H1 (cell line): ENCODE measurements at regions not wholly inside any gene's neighbourhood (a gene's known extent, or its start where the extent isn't known, plus 50 kb on each side); places are given as distances from the start of the nearest gene placed in this dataset.

ENCODE experiments used
- CTCF ChIA-PET: fragments of 300-600 bp; sonication (Branson Sonifier 250); formaldehyde crosslinking; loops from one replicate; lab custom pipeline; 2021; ENCODE audit not compliant: partially characterized antibody; lab: Charles Lee
- POLR2A ChIA-PET: fragments of 300-600 bp; sonication (Branson Sonifier 250); formaldehyde crosslinking; loops from one replicate; lab custom pipeline; 2021; ENCODE audit warnings: inconsistent platforms; ENCODE audit not compliant: partially characterized antibody; lab: Charles Lee
- DNase-seq, 2 experiments: peaks; one replicate each; pipeline versions ENCODE4 v3.0.0 to v3.0.0-alpha.2; 2010 to 2022; ENCODE audit warnings: low spot score in 2 of 2, low read depth in 1 of 2, mixed read lengths in 1 of 2
- FAIRE-seq: peaks from 2 replicates; lab custom pipeline; 2011; peaks lifted over from hg19 to GRCh38; lab: Jason Lieb, UNC
- H2AFZ ChIP-seq: 2 replicates; pipeline ENCODE4 v1.8.1; 2012; ENCODE audit warnings: low read length, inconsistent platforms
- H2AK5ac ChIP-seq: 2 replicates; pipeline ENCODE4 v1.6.1; 2013; ENCODE audit warnings: low read depth, low read length
- H2BK120ac ChIP-seq: replicated peaks from 2 replicates; pipeline ENCODE3; 2013; ENCODE audit warnings: low read depth, low read length, inconsistent platforms
- H2BK12ac ChIP-seq: 2 replicates; pipeline ENCODE4 v1.6.1; 2013; ENCODE audit warnings: low read depth, low read length
- H2BK15ac ChIP-seq: 2 replicates; pipeline ENCODE4 v1.6.1; 2013; ENCODE audit warnings: low read length
- H2BK20ac ChIP-seq: 2 replicates; pipeline ENCODE4 v1.6.1; 2013; ENCODE audit warnings: low read length
- H2BK5ac ChIP-seq: 2 replicates; pipeline ENCODE4 v1.6.1; 2013; ENCODE audit warnings: low read depth, low read length
- H3K14ac ChIP-seq: 2 replicates; pipeline ENCODE4 v1.6.1; 2013; ENCODE audit warnings: inconsistent platforms; ENCODE audit not compliant: insufficient read length
- H3K18ac ChIP-seq: 2 replicates; pipeline ENCODE4 v1.6.1; 2013; ENCODE audit warnings: low read length; ENCODE audit errors: extremely low read depth
- H3K23ac ChIP-seq: 2 replicates; pipeline ENCODE4 v1.6.1; 2013; ENCODE audit warnings: inconsistent platforms; ENCODE audit not compliant: insufficient read length
- H3K23me2 ChIP-seq: 2 replicates; pipeline ENCODE4 v1.6.1; 2013; ENCODE audit warnings: low read depth, low read length
- H3K27ac ChIP-seq: 2 replicates; pipeline ENCODE4 v1.6.1; 2011; ENCODE audit warnings: low read depth, low read length, inconsistent platforms
- H3K27me3 ChIP-seq, 4 experiments: replicated peaks in 1 of 4; 1 replicate in 1 of 4; 2 replicates in 3 of 4; pipeline versions ENCODE4 v1.6.1 to v1.8.1; 2011 to 2013; ENCODE audit warnings: low read length in 3 of 4, mild to moderate bottlenecking in 3 of 4, inconsistent platforms in 2 of 4, mixed read lengths in 2 of 4, moderate library complexity in 1 of 4; ENCODE audit not compliant: control insufficient read depth in 3 of 4, insufficient read depth in 3 of 4; ENCODE audit errors: extremely low read depth in 1 of 4
- H3K36me3 ChIP-seq, 4 experiments: 2 replicates each; pipeline versions ENCODE4 v1.6.1 to v1.8.1; 2011 to 2013; ENCODE audit warnings: mild to moderate bottlenecking in 4 of 4, low read length in 3 of 4, moderate library complexity in 2 of 4, control low read depth in 1 of 4, inconsistent platforms in 1 of 4; ENCODE audit not compliant: insufficient read depth in 4 of 4, control insufficient read depth in 2 of 4
- H3K4ac ChIP-seq: replicated peaks from 2 replicates; pipeline ENCODE3; 2013; ENCODE audit warnings: low read length, low read depth, mixed read lengths, inconsistent platforms; ENCODE audit not compliant: insufficient read length
- H3K4me1 ChIP-seq, 4 experiments: replicated peaks in 1 of 4; 1 replicate in 1 of 4; 2 replicates in 3 of 4; pipeline versions ENCODE4 v1.6.1 to v1.8.1; 2011 to 2013; ENCODE audit warnings: low read length in 3 of 4, inconsistent platforms in 2 of 4, mixed read lengths in 1 of 4; ENCODE audit not compliant: insufficient read depth in 4 of 4, control insufficient read depth in 3 of 4
- H3K4me2 ChIP-seq, 2 experiments: 2 replicates each; pipeline versions ENCODE4 v1.6.1 to v1.8.1; 2011 to 2013; ENCODE audit warnings: low read depth in 2 of 2, low read length in 2 of 2, control low read depth in 1 of 2, inconsistent platforms in 1 of 2, mild to moderate bottlenecking in 1 of 2; ENCODE audit not compliant: insufficient read depth in 1 of 2
- H3K4me3 ChIP-seq, 4 experiments: fragments of 200-600, 300-600 bp in 1 of 4; sonication (generic), shearing (Covaris generic), sonication (Bioruptor Twin) in 1 of 4; 2 replicates each; pipeline versions ENCODE4 v1.5.1 to v1.8.1; 2011 to 2016; ENCODE audit warnings: low read length in 4 of 4, low read depth in 3 of 4, control low read depth in 2 of 4, inconsistent platforms in 2 of 4, mild to moderate bottlenecking in 2 of 4, mixed read lengths in 1 of 4, moderate library complexity in 1 of 4; ENCODE audit not compliant: insufficient read depth in 2 of 4; ENCODE audit errors: extremely low read depth in 1 of 4
- H3K56ac ChIP-seq: replicated peaks from 2 replicates; pipeline ENCODE3; 2013; ENCODE audit warnings: low read depth, mild to moderate bottlenecking, mixed read lengths, low read length, inconsistent platforms; ENCODE audit not compliant: insufficient read length
- H3K79me1 ChIP-seq: 2 replicates; pipeline ENCODE4 v1.6.1; 2013; ENCODE audit warnings: low read depth, low read length, control low read depth
- H3K79me2 ChIP-seq, 2 experiments: 2 replicates each; pipeline versions ENCODE4 v1.6.1 to v1.8.1; 2012 to 2013; ENCODE audit warnings: low read length in 2 of 2, mild to moderate bottlenecking in 2 of 2, inconsistent platforms in 1 of 2; ENCODE audit not compliant: insufficient read depth in 2 of 2, control insufficient read depth in 1 of 2
- H3K9ac ChIP-seq, 4 experiments: replicated peaks in 1 of 4; 1 replicate in 1 of 4; 2 replicates in 3 of 4; pipeline versions ENCODE4 v1.6.1 to v1.8.1; 2011 to 2013; ENCODE audit warnings: low read depth in 3 of 4, low read length in 3 of 4, control low read depth in 2 of 4, mild to moderate bottlenecking in 2 of 4, moderate library complexity in 2 of 4, inconsistent platforms in 1 of 4; ENCODE audit errors: extremely low read depth in 1 of 4
- H3K9me3 ChIP-seq, 2 experiments: 2 replicates each; pipeline versions ENCODE4 v1.6.1 to v1.8.1; 2012 to 2013; ENCODE audit warnings: mild to moderate bottlenecking in 2 of 2, moderate library complexity in 2 of 2, control low read depth in 1 of 2, inconsistent platforms in 1 of 2, low read depth in 1 of 2, low read length in 1 of 2, mixed read lengths in 1 of 2; ENCODE audit not compliant: insufficient read depth in 2 of 2
- H4K20me1 ChIP-seq, 2 experiments: replicated peaks in 1 of 2; 2 replicates each; pipeline versions ENCODE3 to v1.8.1; 2011 to 2013; ENCODE audit warnings: inconsistent platforms in 2 of 2, low read length in 2 of 2, mild to moderate bottlenecking in 1 of 2; ENCODE audit not compliant: insufficient read depth in 2 of 2, control insufficient read depth in 1 of 2
- H4K5ac ChIP-seq: 2 replicates; pipeline ENCODE4 v1.6.1; 2013; ENCODE audit warnings: low read length, low read depth, mixed read lengths, inconsistent platforms; ENCODE audit not compliant: insufficient read length
- H4K8ac ChIP-seq: 2 replicates; pipeline ENCODE4 v1.8.0; 2013; ENCODE audit warnings: mild to moderate bottlenecking, moderate library complexity, low read length, inconsistent platforms; ENCODE audit not compliant: insufficient read depth; ENCODE audit errors: extremely low read depth
- H4K91ac ChIP-seq: replicated peaks from 2 replicates; pipeline ENCODE3; 2013; ENCODE audit warnings: low read length, mixed read lengths, inconsistent platforms; ENCODE audit not compliant: insufficient read length
- CEBPB ChIP-seq: IDR thresholded peaks from 2 replicates; pipeline ENCODE4 v1.6.1; 2012; ENCODE audit warnings: low read depth, low read length
- CHD1 ChIP-seq: IDR thresholded peaks from 2 replicates; pipeline ENCODE4 v1.6.1; 2012; ENCODE audit warnings: low read depth, low read length, improper control_type of control experiment
- EP300 ChIP-seq, 2 experiments: IDR thresholded peaks; 1 replicate in 1 of 2; 2 replicates in 1 of 2; pipeline ENCODE4 v1.6.1; 2011 to 2012; ENCODE audit warnings: low read depth in 2 of 2, low read length in 2 of 2, mild to moderate bottlenecking in 2 of 2, borderline replicate concordance in 1 of 2, inconsistent platforms in 1 of 2, moderate library complexity in 1 of 2
- FOSL1 ChIP-seq: IDR thresholded peaks from 2 replicates; pipeline ENCODE4 v1.6.1; 2011; ENCODE audit warnings: mild to moderate bottlenecking, low read depth, low read length, moderate library complexity; ENCODE audit not compliant: insufficient read depth
- JUN ChIP-seq: IDR thresholded peaks from 2 replicates; pipeline ENCODE4 v1.6.1; 2011; ENCODE audit warnings: low read depth, mild to moderate bottlenecking, improper control_type of control experiment, low read length
- KDM1A ChIP-seq: fragments of 200-600, 300-600 bp; sonication (generic); IDR thresholded peaks from 2 replicates; pipeline ENCODE4 v1.7.1; 2016; ENCODE audit warnings: mild to moderate bottlenecking, low read length, borderline replicate concordance
- NANOG ChIP-seq: IDR thresholded peaks from 2 replicates; pipeline ENCODE4 v1.6.1; 2011; ENCODE audit warnings: low read length, low read depth, mild to moderate bottlenecking, inconsistent platforms; ENCODE audit not compliant: insufficient read depth, poor library complexity, severe bottlenecking
- PHF8 ChIP-seq: fragments of 200-600 bp; sonication (generic); conservative IDR thresholded peaks from 2 replicates; pipeline ENCODE4 v1.7.1; 2012; ENCODE audit warnings: low read depth, mild to moderate bottlenecking, inconsistent platforms, low read length, moderate library complexity
- SIX5 ChIP-seq: IDR thresholded peaks from 2 replicates; pipeline ENCODE4 v1.6.1; 2011; ENCODE audit warnings: mild to moderate bottlenecking, low read depth, low read length
- TAF7 ChIP-seq: optimal IDR thresholded peaks from 2 replicates; pipeline ENCODE3; 2011; ENCODE audit warnings: low read depth, mild to moderate bottlenecking, inconsistent platforms, low read length, moderate library complexity, borderline replicate concordance
- WGBS, 2 experiments: shearing (Covaris generic) in 1 of 2; methylation state at CpG; one replicate each; pipeline versions ENCODE4 v1.1.6 to v1.1.7; 2013 to 2015; ENCODE audit warnings: low lambda C conversion rate in 2 of 2, mixed read lengths in 2 of 2, inconsistent platforms in 1 of 2, low coverage in 1 of 2, missing lambda C conversion rate in 1 of 2; ENCODE audit not compliant: insufficient replicate concordance in 2 of 2, insufficient coverage in 1 of 2, insufficient read length in 1 of 2; ENCODE audit errors: extremely low coverage in 1 of 2, missing lambda C conversion rate in 1 of 2; 5-methylcytosine and 5-hydroxymethylcytosine counted together
- TF ChIP-seq, protein P1 (sequence below): IDR thresholded peaks from 2 replicates; pipeline ENCODE4 v1.6.1; 2012; ENCODE audit warnings: inconsistent platforms

GRCh38 chr6:122122202-122122601, 277.2 kb upstream of the HSF2 start:
- WGBS, 2 experiments = 92% methylated on average over 1 of the region's 1 CpG; no CpG with 5 or more reads in 1 of the 2 experiments
- no peak overlapping the region for H4K91ac ChIP-seq
- H2BK20ac ChIP-seq = no peak overlapping the region

More at GRCh38 chr6:122122202-122122601, 277.2 kb upstream of the HSF2 start:
- H3K14ac ChIP-seq = no peak overlapping the region
- no peak overlapping the region for H2BK12ac ChIP-seq
- H2BK15ac ChIP-seq = no peak overlapping the region
- no peaks in the 10 kb centered on the region for H3K27me3 ChIP-seq
- no peak overlapping the region for H2BK5ac ChIP-seq
- no peak overlapping the region for H3K9ac ChIP-seq
- no peak overlapping the region for H3K4ac ChIP-seq
- CTCF ChIA-PET = no interaction called here
- H3K27ac ChIP-seq = no peak overlapping the region
- H4K5ac ChIP-seq = no peak overlapping the region
- DNase-seq (no peak), FAIRE-seq (no peak)
- H3K9me3 ChIP-seq = no peaks in the 10 kb centered on the region
- no peak overlapping the region for H3K4me2 ChIP-seq
- TF ChIP-seq EP300 (IDR thresholded peaks at IDR 0.05; ENCODE audit: borderline replicate concordance in 1 of 2, low read depth in 2 of 2, low read length in 2 of 2) (no peak), CEBPB (no peak), JUN (no peak), PHF8 (no peak), SIX5 (no peak), FOSL1 (no peak), NANOG (no peak), CHD1 (no peak), KDM1A (no peak), TAF7 (no peak)
- TF ChIP-seq, protein P1, sequence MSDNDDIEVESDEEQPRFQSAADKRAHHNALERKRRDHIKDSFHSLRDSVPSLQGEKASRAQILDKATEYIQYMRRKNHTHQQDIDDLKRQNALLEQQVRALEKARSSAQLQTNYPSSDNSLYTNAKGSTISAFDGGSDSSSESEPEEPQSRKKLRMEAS = no peak
- H3K18ac ChIP-seq = no peak overlapping the region
- no peak overlapping the region for H3K4me3 ChIP-seq
- no peaks in the 10 kb centered on the region for H3K36me3 ChIP-seq
- no peaks in the 10 kb centered on the region for H3K79me2 ChIP-seq
- H2AFZ ChIP-seq = no peak overlapping the region
- H3K23me2 ChIP-seq = no peaks in the 10 kb centered on the region
- H2BK120ac ChIP-seq = no peak overlapping the region
- H3K23ac ChIP-seq = no peak overlapping the region
- H3K79me1 ChIP-seq = no peaks in the 10 kb centered on the region
- no peaks in the 10 kb centered on the region for H3K4me1 ChIP-seq
- POLR2A ChIA-PET = no interaction called here
- no peaks in the 10 kb centered on the region for H4K20me1 ChIP-seq
- no peak overlapping the region for H2AK5ac ChIP-seq
- H3K56ac ChIP-seq = no peak overlapping the region
- H4K8ac ChIP-seq = no peak overlapping the region
